Large intestine (tissue), 3 donors: ENCODE measurements at regions not wholly inside any gene's neighbourhood (a gene's known extent, or its start where the extent isn't known, plus 50 kb on each side); places are given as distances from the start of the nearest gene placed in this dataset.

Source experiments
- DNase-seq, 2 donors: peaks; one replicate each; pipeline versions ENCODE4 v3.0.0 to v3.0.0-alpha.2; 2013
- H3K27ac ChIP-seq: one replicate; pipeline ENCODE4 v1.5.1; 2013; ENCODE audit warnings: low read length
- H3K27me3 ChIP-seq: 2 replicates; pipeline ENCODE4 v1.6.1; 2013; ENCODE audit warnings: low read length; ENCODE audit not compliant: control insufficient read depth, insufficient read depth
- H3K36me3 ChIP-seq: 2 replicates; pipeline ENCODE4 v1.6.1; 2013; ENCODE audit warnings: low read length; ENCODE audit not compliant: control insufficient read depth, insufficient read depth
- H3K4me1 ChIP-seq: one replicate; pipeline ENCODE4 v1.6.1; 2013; ENCODE audit warnings: low read length; ENCODE audit not compliant: control insufficient read depth, insufficient read depth
- H3K4me3 ChIP-seq: one replicate; pipeline ENCODE4 v1.5.1; 2013; ENCODE audit warnings: low read length
- H3K9me3 ChIP-seq: one replicate; pipeline ENCODE4 v1.6.1; 2013; ENCODE audit warnings: mild to moderate bottlenecking, low read depth, low read length, moderate library complexity; ENCODE audit not compliant: control insufficient read depth
- WGBS: methylation state at CpG from one replicate; pipeline ENCODE4 v1.1.5; 2013; ENCODE audit warnings: low lambda C conversion rate; ENCODE audit not compliant: insufficient coverage; 5-methylcytosine and 5-hydroxymethylcytosine counted together

- no peaks in the 10 kb centered on the region for H3K27me3 ChIP-seq
- no peaks in the 10 kb centered on the region for H3K9me3 ChIP-seq
- H3K36me3 ChIP-seq, result no peaks in the 10 kb centered on the region
- no peak overlapping the region for H3K27ac ChIP-seq
- H3K4me1 ChIP-seq, result no peaks in the 10 kb centered on the region
- 33% methylated on average over 3 of the region's 12 CpGs for WGBS
- no peak overlapping the region for H3K4me3 ChIP-seq
- peak; percentile 37 to 67 for DNase-seq
Measured at GRCh38 chr13:42720113-42720857, 61.1 kb upstream of the FAM216B start.

GRCh38 chr13:42720858-42721219 lies 60.5 kb upstream of the FAM216B start:
- Histone ChIP-seq H3K9me3 (no peaks in the 10 kb centered on the region), H3K36me3 (no peaks in the 10 kb centered on the region), H3K27me3 (no peaks in the 10 kb centered on the region), H3K4me3 (no peak overlapping the region), H3K4me1 (no peaks in the 10 kb centered on the region), H3K27ac (no peak overlapping the region)
- DNase-seq, result no peak
- WGBS, result no CpG with 5 or more reads among the region's 2 CpGs

- Histone ChIP-seq H3K27me3 (no peaks in the 10 kb centered on the region), H3K36me3 (no peaks in the 10 kb centered on the region)
- WGBS, result 100% methylated on average over 3 of the region's 4 CpGs
Measured at GRCh38 chr13:42722883-42723539, 58.4 kb upstream of the FAM216B start.

GRCh38 chr13:42728507-42729180 lies 52.7 kb upstream of the FAM216B start:
- H3K4me1 ChIP-seq, result no peaks in the 10 kb centered on the region
- 80% methylated on average over 4 of the region's 8 CpGs for WGBS
- H3K9me3 ChIP-seq, result no peaks in the 10 kb centered on the region

More at GRCh38 chr13:42722883-42723539, 58.4 kb upstream of the FAM216B start:
- H3K27ac ChIP-seq, result no peak overlapping the region
- DNase-seq, result no peak
- no peaks in the 10 kb centered on the region for H3K4me1 ChIP-seq
- H3K9me3 ChIP-seq, result no peaks in the 10 kb centered on the region
- no peak overlapping the region for H3K4me3 ChIP-seq

GRCh38 chr13:42729857-42730402 lies 51.5 kb upstream of the FAM216B start:
- H3K9me3 ChIP-seq, result no peaks in the 10 kb centered on the region
- WGBS, result 86% methylated on average over 1 of the region's 1 CpG
- H3K27me3 ChIP-seq, result no peaks in the 10 kb centered on the region
- H3K4me1 ChIP-seq, result no peaks in the 10 kb centered on the region
- no peak for DNase-seq
- H3K36me3 ChIP-seq, result no peaks in the 10 kb centered on the region
- no peak overlapping the region for H3K27ac ChIP-seq
- H3K4me3 ChIP-seq, result no peak overlapping the region

More at GRCh38 chr13:42728507-42729180, 52.7 kb upstream of the FAM216B start:
- Histone ChIP-seq H3K36me3 (no peaks in the 10 kb centered on the region), H3K4me3 (no peak overlapping the region), H3K27ac (no peak overlapping the region), H3K27me3 (no peaks in the 10 kb centered on the region)
- no peak for DNase-seq
